Ovary (tissue), 3 donors: ENCODE measurements at regions not wholly inside any gene's neighbourhood (a gene's known extent, or its start where the extent isn't known, plus 50 kb on each side); places are given as distances from the start of the nearest gene placed in this dataset.

Source experiments
- CTCF ChIP-seq, 3 donors: fragments of 450-650 bp in 2 of 3; fragments of 200-600 bp in 1 of 3; IDR thresholded peaks; one replicate each; pipeline versions ENCODE4 v1.5.1 to v1.8.0; 2016 to 2022; ENCODE audit warnings: antibody characterized with exemption in 3 of 3, mild to moderate bottlenecking in 1 of 3
- EP300 ChIP-seq: sonication (generic); formaldehyde crosslinking; IDR thresholded peaks from one replicate; pipeline ENCODE4 v1.6.1; 2017; ENCODE audit warnings: antibody characterized with exemption
- POLR2A ChIP-seq: fragments of 450-650 bp; IDR thresholded peaks from one replicate; pipeline ENCODE4 v1.6.1; 2017; ENCODE audit warnings: antibody characterized with exemption, mild to moderate bottlenecking, moderate library complexity
- donor health status: DM: no; HTN: no; CAD: no.

- TF ChIP-seq EP300 (no peak), CTCF (IDR thresholded peaks at IDR 0.05) (no peak), POLR2A (no peak)
Measured at GRCh38 chrX:45472968-45473367, 272.3 kb upstream of the DIPK2B start.
